ENCODE measurements at regions not wholly inside any gene's neighbourhood (a gene's known extent, or its start where the extent isn't known, plus 50 kb on each side); places are given as distances from the start of the nearest gene placed in this dataset.

GRCh38 chr4:20046931-20047677 lies 204.6 kb upstream of the SLIT2 start:
- intact Hi-C loops (cut with DNase I): no loop called here
- Histone ChIP-seq H3K9me3 (no peaks in the 10 kb centered on the region), H3K27ac (no peak overlapping the region), H3K4me3 (no peak overlapping the region), H3K4me1 (no peaks in the 10 kb centered on the region), H3K9ac (ENCODE audit: low read depth in 2 of 2, low read length in 2 of 2) (no peak overlapping the region), H3K36me3 (no peaks in the 10 kb centered on the region), H3K27me3 (no peaks in the 10 kb centered on the region)
- DNase-seq: no peak
- TF ChIP-seq CTCF (IDR thresholded peaks at IDR 0.05): no peak

GRCh38 chr4:20046179-20046578 lies 205.5 kb upstream of the SLIT2 start:
- H3K4me1 ChIP-seq: no peaks in the 10 kb centered on the region
- TF ChIP-seq CTCF (IDR thresholded peaks at IDR 0.05): no peak
- intact Hi-C loops (cut with DNase I): no loop called here

GRCh38 chr4:20044966-20045365 lies 206.7 kb upstream of the SLIT2 start:
- intact Hi-C loops (cut with DNase I): no loop called here
- Histone ChIP-seq H3K9ac (ENCODE audit: low read depth in 2 of 2, low read length in 2 of 2) (no peak overlapping the region), H3K36me3 (no peaks in the 10 kb centered on the region), H3K27me3 (no peaks in the 10 kb centered on the region), H3K4me1 (no peaks in the 10 kb centered on the region), H3K4me3 (no peak overlapping the region), H3K9me3 (no peaks in the 10 kb centered on the region), H3K27ac (no peak overlapping the region)
- DNase-seq: no peak
- no peak for TF ChIP-seq CTCF (IDR thresholded peaks at IDR 0.05)

More at GRCh38 chr4:20046179-20046578, 205.5 kb upstream of the SLIT2 start:
- no peak overlapping the region for H3K9ac ChIP-seq (ENCODE audit: low read depth in 2 of 2, low read length in 2 of 2)
- H3K27ac ChIP-seq: no peak overlapping the region
- H3K4me3 ChIP-seq: no peak overlapping the region
- no peaks in the 10 kb centered on the region for H3K9me3 ChIP-seq
- DNase-seq: no peak
- H3K27me3 ChIP-seq: no peaks in the 10 kb centered on the region
- no peaks in the 10 kb centered on the region for H3K36me3 ChIP-seq

- intact Hi-C loops (cut with DNase I): no loop called here
These were observed 207.2 kb upstream of the SLIT2 start for GRCh38 chr4:20044502-20044911.

GRCh38 chr4:20043991-20044390 lies 207.7 kb upstream of the SLIT2 start:
- no peaks in the 10 kb centered on the region for H3K9me3 ChIP-seq
- H3K27ac ChIP-seq: no peak overlapping the region
- intact Hi-C loops (cut with DNase I): no loop called here
- H3K4me1 ChIP-seq: no peaks in the 10 kb centered on the region
- DNase-seq: no peak
- H3K4me3 ChIP-seq: no peak overlapping the region
- H3K27me3 ChIP-seq: no peaks in the 10 kb centered on the region
- no peak for TF ChIP-seq CTCF (IDR thresholded peaks at IDR 0.05)
- H3K9ac ChIP-seq (ENCODE audit: low read depth in 2 of 2, low read length in 2 of 2): no peak overlapping the region
- no peaks in the 10 kb centered on the region for H3K36me3 ChIP-seq

More at GRCh38 chr4:20044502-20044911, 207.2 kb upstream of the SLIT2 start:
- Histone ChIP-seq H3K27me3 (no peaks in the 10 kb centered on the region), H3K9me3 (no peaks in the 10 kb centered on the region), H3K4me3 (no peak overlapping the region), H3K36me3 (no peaks in the 10 kb centered on the region), H3K9ac (ENCODE audit: low read depth in 2 of 2, low read length in 2 of 2) (no peak overlapping the region), H3K4me1 (no peaks in the 10 kb centered on the region), H3K27ac (no peak overlapping the region)
- no peak for DNase-seq
- TF ChIP-seq CTCF (IDR thresholded peaks at IDR 0.05): no peak

Data from colonic mucosa (tissue), 4 donors.